VCaP (cell line): ENCODE measurements at regions not wholly inside any gene's neighbourhood (a gene's known extent, or its start where the extent isn't known, plus 50 kb on each side); places are given as distances from the start of the nearest gene placed in this dataset.

Experiments used
- H3K27ac ChIP-seq: fragments of 450-650 bp; 2 replicates; pipeline ENCODE4 v1.5.1; 2017
- CTCF ChIP-seq: fragments of 450-650 bp; conservative IDR thresholded peaks from 2 replicates; pipeline ENCODE4 v1.5.1; 2017; ENCODE audit warnings: mild to moderate bottlenecking, moderate library complexity

GRCh38 chr6:80641591-80641990 is 535.1 kb downstream of the BCKDHB start:
- no peak overlapping the region for H3K27ac ChIP-seq
- TF ChIP-seq CTCF, result no peak

GRCh38 chr6:80640176-80640575 is 533.7 kb downstream of the BCKDHB start:
- TF ChIP-seq CTCF, result no peak
- H3K27ac ChIP-seq, result no peak overlapping the region

- no peak overlapping the region for H3K27ac ChIP-seq
- no peak for TF ChIP-seq CTCF
Observed at GRCh38 chr6:80639181-80639629, 532.7 kb downstream of the BCKDHB start.

- no peak for TF ChIP-seq CTCF
- H3K27ac ChIP-seq, result no peak overlapping the region
Observed at GRCh38 chr6:80638213-80639055, 532.0 kb downstream of the BCKDHB start.

GRCh38 chr6:80637312-80637711 is 530.8 kb downstream of the BCKDHB start:
- H3K27ac ChIP-seq, result no peak overlapping the region
- no peak for TF ChIP-seq CTCF

- TF ChIP-seq CTCF, result no peak
- H3K27ac ChIP-seq, result no peak overlapping the region
Observed at GRCh38 chr6:80636689-80637088, 530.2 kb downstream of the BCKDHB start.

- no peak for TF ChIP-seq CTCF
- no peak overlapping the region for H3K27ac ChIP-seq
Observed at GRCh38 chr6:80633412-80633811, 526.9 kb downstream of the BCKDHB start.
